ENCODE measurements at regions not wholly inside any gene's neighbourhood (a gene's known extent, or its start where the extent isn't known, plus 50 kb on each side); places are given as distances from the start of the nearest gene placed in this dataset.
"Not testable (repeated sequence)": the region's sequence is repeated elsewhere in the genome, so short reads cannot be mapped to it uniquely, and the experiment has no call there.

GRCh38 chr1:58946390-58946789, 162.5 kb upstream of the JUN start:
- no peaks in the 10 kb centered on the region for H3K4me1 ChIP-seq
- no peak overlapping the region for H3K27ac ChIP-seq
- intact Hi-C loops (cut with DNase I), result no loop called here
- DNase-seq (ENCODE audit: low spot score in 2 of 2), result no peak
- H3K9me3 ChIP-seq, result no peaks in the 10 kb centered on the region
- H3K4me3 ChIP-seq, result no peak overlapping the region
- H3K36me3 ChIP-seq, result no peaks in the 10 kb centered on the region
- H3K27me3 ChIP-seq, result no peaks in the 10 kb centered on the region
- TF ChIP-seq CTCF (IDR thresholded peaks at IDR 0.05), result no peak

- Histone ChIP-seq H3K27me3 (no peaks in the 10 kb centered on the region), H3K4me3 (no peak overlapping the region), H3K9me3 (no peaks in the 10 kb centered on the region), H3K27ac (no peak overlapping the region), H3K4me1 (no peaks in the 10 kb centered on the region), H3K36me3 (no peaks in the 10 kb centered on the region)
- no peak for DNase-seq (ENCODE audit: low spot score in 2 of 2)
- intact Hi-C loops (cut with DNase I), result no loop called here
- no peak for TF ChIP-seq CTCF (IDR thresholded peaks at IDR 0.05)
Measured at GRCh38 chr1:58948671-58949070, 164.8 kb upstream of the JUN start.

- intact Hi-C loops (cut with DNase I), result no loop called here
- H3K4me3 ChIP-seq, result no peak overlapping the region
- DNase-seq (ENCODE audit: low spot score in 2 of 2), result no peak
- H3K4me1 ChIP-seq, result no peaks in the 10 kb centered on the region
- no peak overlapping the region for H3K27ac ChIP-seq
- H3K27me3 ChIP-seq, result no peaks in the 10 kb centered on the region
- no peak for TF ChIP-seq CTCF (IDR thresholded peaks at IDR 0.05)
- H3K36me3 ChIP-seq, result no peaks in the 10 kb centered on the region
- H3K9me3 ChIP-seq, result no peaks in the 10 kb centered on the region
Measured at GRCh38 chr1:58949551-58950220, 165.8 kb upstream of the JUN start.

GRCh38 chr1:58950897-58951296, 167.1 kb upstream of the JUN start:
- no peak overlapping the region for H3K27ac ChIP-seq
- no peaks in the 10 kb centered on the region for H3K36me3 ChIP-seq
- no peak for DNase-seq (ENCODE audit: low spot score in 2 of 2)
- no peaks in the 10 kb centered on the region for H3K27me3 ChIP-seq
- no peak for TF ChIP-seq CTCF (IDR thresholded peaks at IDR 0.05)
- intact Hi-C loops (cut with DNase I), result no loop called here
- no peaks in the 10 kb centered on the region for H3K9me3 ChIP-seq
- H3K4me3 ChIP-seq, result no peak overlapping the region
- H3K4me1 ChIP-seq, result no peaks in the 10 kb centered on the region

- H3K9me3 ChIP-seq; H3K4me3 ChIP-seq; H3K27me3 ChIP-seq; DNase-seq (ENCODE audit: low spot score in 2 of 2); H3K4me1 ChIP-seq; H3K27ac ChIP-seq; intact Hi-C loops (cut with DNase I); H3K36me3 ChIP-seq: not testable (repeated sequence)
Measured at GRCh38 chr1:58953951-58954350, 170.1 kb upstream of the JUN start.

- H3K9me3 ChIP-seq; H3K4me3 ChIP-seq; H3K36me3 ChIP-seq; H3K4me1 ChIP-seq; intact Hi-C loops (cut with DNase I); H3K27me3 ChIP-seq; H3K27ac ChIP-seq; DNase-seq (ENCODE audit: low spot score in 2 of 2): not testable (repeated sequence)
Measured at GRCh38 chr1:58963287-58963686, 179.4 kb upstream of the JUN start.

GRCh38 chr1:58964428-58964827, 180.6 kb upstream of the JUN start:
- no peak for DNase-seq (ENCODE audit: low spot score in 2 of 2)
- no peaks in the 10 kb centered on the region for H3K36me3 ChIP-seq
- H3K27me3 ChIP-seq, result no peaks in the 10 kb centered on the region
- H3K4me3 ChIP-seq, result no peak overlapping the region
- no peak overlapping the region for H3K27ac ChIP-seq
- H3K4me1 ChIP-seq, result peaks cover 5 to 7% of the 10 kb centered on the region in 2 donors
- H3K9me3 ChIP-seq, result no peaks in the 10 kb centered on the region
- intact Hi-C loops (cut with DNase I), result no loop called here
- TF ChIP-seq CTCF (IDR thresholded peaks at IDR 0.05), result no peak

Measured in ascending aorta (tissue), 2 donors.